Endothelial cell of umbilical vein (primary cell): ENCODE measurements at regions not wholly inside any gene's neighbourhood (a gene's known extent, or its start where the extent isn't known, plus 50 kb on each side); places are given as distances from the start of the nearest gene placed in this dataset.

Experiments
- CTCF ChIP-seq, 2 donors: IDR thresholded peaks; 1 replicate in 1 of 2; 2 replicates in 1 of 2; pipeline ENCODE4 v1.5.1; 2011; ENCODE audit warnings: low read length in 2 of 2, mild to moderate bottlenecking in 2 of 2, moderate library complexity in 2 of 2, control low read depth in 1 of 2, inconsistent platforms in 1 of 2, low read depth in 1 of 2; ENCODE audit not compliant: insufficient read depth in 1 of 2; ENCODE audit errors: extremely low read depth in 1 of 2
- EZH2 ChIP-seq: IDR thresholded peaks from 2 replicates; pipeline ENCODE4 v1.6.1; 2012; ENCODE audit warnings: borderline replicate concordance, low read depth, mild to moderate bottlenecking, moderate library complexity, low read length, inconsistent platforms; ENCODE audit not compliant: severe bottlenecking
- FOS ChIP-seq: IDR thresholded peaks from 2 replicates; pipeline ENCODE4 v1.6.1; 2011; ENCODE audit warnings: mild to moderate bottlenecking, low read length, moderate library complexity, borderline replicate concordance; ENCODE audit not compliant: insufficient read depth
- GATA2 ChIP-seq: IDR thresholded peaks from 2 replicates; pipeline ENCODE4 v1.7.0; 2011; ENCODE audit warnings: low read depth, mild to moderate bottlenecking, moderate library complexity, mixed read lengths, low read length; ENCODE audit not compliant: insufficient read length, insufficient read depth
- JUN ChIP-seq: IDR thresholded peaks from 2 replicates; pipeline ENCODE4 v1.6.1; 2011; ENCODE audit warnings: borderline replicate concordance, low read depth; ENCODE audit not compliant: insufficient read length, insufficient read depth
- MAX ChIP-seq: IDR thresholded peaks from 2 replicates; pipeline ENCODE4 v1.6.1; 2011; ENCODE audit not compliant: insufficient read depth, insufficient read length
- MYC ChIP-seq: IDR thresholded peaks from one replicate; pipeline ENCODE4 v1.6.1; 2011; ENCODE audit warnings: mild to moderate bottlenecking, low read depth, low read length
- POLR2A ChIP-seq: IDR thresholded peaks from 2 replicates; pipeline ENCODE4 v1.6.1; 2012; ENCODE audit warnings: low read depth, mild to moderate bottlenecking, control low read depth, low read length
- POLR2AphosphoS5 ChIP-seq: IDR thresholded peaks from 2 replicates; pipeline ENCODE4 v1.6.1; 2012; ENCODE audit warnings: low read depth, mild to moderate bottlenecking, control low read depth, low read length, moderate library complexity; ENCODE audit not compliant: insufficient read depth

- TF ChIP-seq CTCF (IDR thresholded peaks at IDR 0.05; ENCODE audit: extremely low read depth in 1 of 2, insufficient read depth in 1 of 2, low read depth in 1 of 2, low read length in 2 of 2), result no peak
- TF ChIP-seq POLR2AphosphoS5, result no peak
- TF ChIP-seq POLR2A, result no peak
- no peak for TF ChIP-seq EZH2
- TF ChIP-seq JUN, result no peak
- no peak for TF ChIP-seq GATA2
- TF ChIP-seq MAX, result no peak
- no peak for TF ChIP-seq MYC
- no peak for TF ChIP-seq FOS
These were observed 68.0 kb upstream of the GRID2 start for GRCh38 chr4:92235731-92236130.
